ENCODE measurements at regions not wholly inside any gene's neighbourhood (a gene's known extent, or its start where the extent isn't known, plus 50 kb on each side); places are given as distances from the start of the nearest gene placed in this dataset.
"Not testable (repeated sequence)": the region's sequence is repeated elsewhere in the genome, so short reads cannot be mapped to it uniquely, and the experiment has no call there.

DNA sequence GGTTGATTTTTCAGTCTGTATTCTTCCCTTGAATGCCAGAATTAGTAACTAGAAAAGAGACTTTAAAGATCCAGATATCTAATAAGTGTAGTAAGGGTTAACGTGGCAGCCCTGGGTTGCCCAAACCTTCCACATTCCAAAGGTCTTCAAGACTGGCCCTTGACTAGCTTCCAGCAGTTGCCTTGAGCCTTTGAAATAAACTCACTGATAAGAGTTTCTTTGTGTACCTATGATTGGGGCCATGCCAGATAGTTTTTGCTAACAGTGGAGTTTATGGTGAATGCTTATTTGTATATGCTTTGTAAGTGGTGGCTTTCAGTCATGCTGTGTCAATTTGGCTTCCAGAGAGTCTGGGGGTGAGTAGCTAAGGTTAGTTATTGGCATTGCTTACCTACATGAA is 722.3 kb downstream of the RNF144A start:
- H3K27ac Mint-ChIP-seq = no peak overlapping the region

DNA sequence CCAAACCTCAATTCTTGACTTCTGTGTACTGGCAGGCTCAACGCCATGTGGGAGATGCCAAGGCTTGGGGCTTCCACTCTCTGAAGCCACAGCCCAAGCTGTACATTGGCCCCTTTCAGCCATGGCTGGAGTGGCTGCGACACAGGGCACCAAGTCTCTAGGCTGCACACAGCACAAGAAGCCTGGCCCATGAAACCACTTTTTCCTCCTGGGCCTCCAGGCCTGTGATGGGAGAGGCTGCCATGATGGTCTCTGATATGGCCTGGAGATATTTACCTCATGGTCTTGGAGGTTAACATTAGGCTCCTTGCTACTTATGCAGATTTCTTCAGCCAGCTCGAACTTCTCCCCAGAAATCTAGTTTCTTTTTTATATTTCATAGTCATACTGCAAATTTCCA is 724.1 kb downstream of the RNF144A start:
- H3K27ac Mint-ChIP-seq; CTCF ChIA-PET; intact Hi-C loops (cut with micrococcal nuclease); H3K4me1 Mint-ChIP-seq; H3K27me3 Mint-ChIP-seq; ATAC-seq (ENCODE audit: low read depth); DNase-seq; H3K4me3 Mint-ChIP-seq; POLR2A ChIA-PET; H3K36me3 Mint-ChIP-seq (ENCODE audit: low read depth): not testable (repeated sequence)
- H3K9me3 Mint-ChIP-seq = peaks cover 11% of the 10 kb centered on the region

More for the DNA sequence above, 722.3 kb downstream of the RNF144A start:
- ChIA-PET POLR2A (no interaction called here), CTCF (no interaction called here)
- ATAC-seq (ENCODE audit: low read depth) = no peak
- no peaks in the 10 kb centered on the region for H3K27me3 Mint-ChIP-seq
- H3K36me3 Mint-ChIP-seq (ENCODE audit: low read depth) = no peaks in the 10 kb centered on the region
- H3K4me1 Mint-ChIP-seq = no peaks in the 10 kb centered on the region
- H3K4me3 Mint-ChIP-seq = no peak overlapping the region
- DNase-seq = no peak
- peaks cover 11% of the 10 kb centered on the region for H3K9me3 Mint-ChIP-seq
- intact Hi-C loops (cut with micrococcal nuclease) = no loop called here
- TF ChIP-seq, protein P1, sequence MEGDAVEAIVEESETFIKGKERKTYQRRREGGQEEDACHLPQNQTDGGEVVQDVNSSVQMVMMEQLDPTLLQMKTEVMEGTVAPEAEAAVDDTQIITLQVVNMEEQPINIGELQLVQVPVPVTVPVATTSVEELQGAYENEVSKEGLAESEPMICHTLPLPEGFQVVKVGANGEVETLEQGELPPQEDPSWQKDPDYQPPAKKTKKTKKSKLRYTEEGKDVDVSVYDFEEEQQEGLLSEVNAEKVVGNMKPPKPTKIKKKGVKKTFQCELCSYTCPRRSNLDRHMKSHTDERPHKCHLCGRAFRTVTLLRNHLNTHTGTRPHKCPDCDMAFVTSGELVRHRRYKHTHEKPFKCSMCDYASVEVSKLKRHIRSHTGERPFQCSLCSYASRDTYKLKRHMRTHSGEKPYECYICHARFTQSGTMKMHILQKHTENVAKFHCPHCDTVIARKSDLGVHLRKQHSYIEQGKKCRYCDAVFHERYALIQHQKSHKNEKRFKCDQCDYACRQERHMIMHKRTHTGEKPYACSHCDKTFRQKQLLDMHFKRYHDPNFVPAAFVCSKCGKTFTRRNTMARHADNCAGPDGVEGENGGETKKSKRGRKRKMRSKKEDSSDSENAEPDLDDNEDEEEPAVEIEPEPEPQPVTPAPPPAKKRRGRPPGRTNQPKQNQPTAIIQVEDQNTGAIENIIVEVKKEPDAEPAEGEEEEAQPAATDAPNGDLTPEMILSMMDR (IDR thresholded peaks at IDR 0.05) = no peak

DNA sequence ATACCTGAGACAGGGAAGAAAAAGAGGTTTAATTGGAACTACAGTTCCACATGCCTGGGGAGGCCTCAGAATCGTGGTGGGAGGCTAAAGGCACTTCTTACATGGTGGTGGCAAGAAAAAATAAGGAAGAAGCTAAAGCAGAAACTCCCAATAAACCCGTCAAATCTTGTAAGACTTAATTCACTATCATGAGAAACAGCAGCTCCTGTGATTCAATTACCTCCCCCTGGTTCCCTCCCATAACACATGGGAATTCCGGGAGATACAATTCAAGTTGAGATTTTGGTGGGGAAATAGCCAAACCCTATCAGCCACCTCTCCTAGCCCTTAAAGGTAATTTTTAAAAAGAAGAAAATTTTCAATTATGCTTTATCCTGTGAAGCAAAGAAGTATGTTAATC is 728.8 kb downstream of the RNF144A start:
- H3K9me3 Mint-ChIP-seq = peaks cover 8% of the 10 kb centered on the region
- TF ChIP-seq, protein P1 (IDR thresholded peaks at IDR 0.05) = no peak
- POLR2A ChIA-PET = no interaction called here
- H3K4me1 Mint-ChIP-seq = no peaks in the 10 kb centered on the region
- no peak overlapping the region for H3K27ac Mint-ChIP-seq
- no peaks in the 10 kb centered on the region for H3K27me3 Mint-ChIP-seq
- intact Hi-C loops (cut with micrococcal nuclease) = no loop called here
- CTCF ChIA-PET = no interaction called here
- no peak for DNase-seq
- ATAC-seq (ENCODE audit: low read depth) = no peak
- H3K4me3 Mint-ChIP-seq = no peak overlapping the region
- no peaks in the 10 kb centered on the region for H3K36me3 Mint-ChIP-seq (ENCODE audit: low read depth)

DNA sequence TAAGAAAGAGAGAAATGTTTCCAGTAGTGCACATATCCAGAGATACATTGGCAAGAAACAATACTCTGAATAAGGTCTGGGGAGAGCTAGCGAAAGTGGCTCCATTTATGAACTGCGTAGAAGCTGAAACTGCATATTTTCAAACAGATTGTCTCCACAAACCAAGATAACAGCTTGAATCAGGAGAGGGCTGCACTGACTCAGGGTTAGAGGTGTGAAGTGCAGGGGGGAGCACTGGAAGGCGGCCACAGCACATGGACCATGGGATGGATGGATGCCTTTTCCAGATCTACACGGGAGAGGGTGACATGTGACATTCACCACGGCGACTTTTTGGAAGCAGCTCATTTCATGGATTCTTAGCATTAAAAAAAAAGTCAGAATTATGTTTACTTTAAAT is 729.4 kb downstream of the RNF144A start:
- Mint-ChIP-seq H3K27me3 (peaks cover 1% of the 10 kb centered on the region), H3K4me1 (no peaks in the 10 kb centered on the region), H3K36me3 (ENCODE audit: low read depth) (no peaks in the 10 kb centered on the region), H3K9me3 (peaks cover 5% of the 10 kb centered on the region), H3K27ac (no peak overlapping the region), H3K4me3 (no peak overlapping the region)
- no peak for ATAC-seq (ENCODE audit: low read depth)
- no peak for DNase-seq
- POLR2A ChIA-PET = no interaction called here
- intact Hi-C loops (cut with micrococcal nuclease) = no loop called here
- CTCF ChIA-PET = no interaction called here
- TF ChIP-seq, protein P1 (IDR thresholded peaks at IDR 0.05) = no peak

DNA sequence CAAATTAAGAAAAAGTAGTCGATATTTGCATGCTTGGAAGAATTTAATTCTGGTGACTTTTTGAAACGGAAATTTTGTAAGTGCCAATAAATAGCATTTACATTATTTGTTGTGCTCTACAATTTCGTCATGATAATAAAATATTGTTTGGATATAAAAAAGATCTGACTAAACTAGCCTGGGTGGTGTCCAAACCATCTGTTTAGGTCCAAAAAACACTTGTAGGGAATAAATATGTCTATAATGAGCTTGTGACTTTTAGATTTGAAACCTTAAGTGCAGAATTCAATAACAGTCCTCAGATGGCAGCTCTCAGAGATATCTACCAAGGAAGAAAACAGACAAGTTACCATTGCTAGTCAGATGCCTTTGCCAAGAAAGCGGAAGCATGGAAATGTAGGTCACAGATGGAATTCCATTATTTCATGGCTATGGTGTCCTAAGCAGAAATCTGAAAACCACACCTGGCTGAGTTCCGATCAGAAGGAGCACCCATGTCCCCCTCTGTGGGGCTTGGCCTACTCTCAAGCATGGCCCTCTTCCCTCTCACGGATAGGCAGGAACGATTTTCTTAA is 731.1 kb downstream of the RNF144A start:
- no peak overlapping the region for H3K27ac Mint-ChIP-seq
- TF ChIP-seq, protein P1 (IDR thresholded peaks at IDR 0.05) = no peak
- CTCF ChIA-PET = no interaction called here
- no peak for DNase-seq
- H3K9me3 Mint-ChIP-seq = peaks cover 2% of the 10 kb centered on the region
- H3K4me1 Mint-ChIP-seq = no peaks in the 10 kb centered on the region
- POLR2A ChIA-PET = no interaction called here
- H3K27me3 Mint-ChIP-seq = peaks cover 3% of the 10 kb centered on the region
- no peak for ATAC-seq (ENCODE audit: low read depth)
- intact Hi-C loops (cut with micrococcal nuclease) = no loop called here
- no peak overlapping the region for H3K4me3 Mint-ChIP-seq
- no peaks in the 10 kb centered on the region for H3K36me3 Mint-ChIP-seq (ENCODE audit: low read depth)

Measured in activated B cell treated with CpG ODN at 0.5 μM for 24 hours (primary cell).